ENCODE measurements at regions not wholly inside any gene's neighbourhood (a gene's known extent, or its start where the extent isn't known, plus 50 kb on each side); places are given as distances from the start of the nearest gene placed in this dataset.

GRCh38 chr18:29172756-29173067 is 995.8 kb upstream of the CDH2 start:
- no peak overlapping the region for H3K4me2 ChIP-seq
- H4K20me1 ChIP-seq (ENCODE audit: insufficient read depth): no peaks in the 10 kb centered on the region
- no peak overlapping the region for H3K9ac ChIP-seq
- no peak overlapping the region for H2AFZ ChIP-seq (ENCODE audit: low read depth)
- no peak for TF ChIP-seq CTCF (conservative IDR thresholded peaks at IDR 0.05; ENCODE audit: low read depth, low read length)
- no peak overlapping the region for H3K27ac ChIP-seq
- no peak overlapping the region for H3K4me3 ChIP-seq (IDR thresholded peaks at IDR 0.05; ENCODE audit: insufficient read depth, low read depth, low read length)
- no peaks in the 10 kb centered on the region for H3K79me2 ChIP-seq (ENCODE audit: insufficient read depth, low read depth)
- H3K27me3 ChIP-seq (ENCODE audit: insufficient read depth, low read depth): no peaks in the 10 kb centered on the region
- no peaks in the 10 kb centered on the region for H3K4me1 ChIP-seq (ENCODE audit: low read depth, poor library complexity, severe bottlenecking)
- H3K36me3 ChIP-seq (ENCODE audit: insufficient read depth): no peaks in the 10 kb centered on the region

GRCh38 chr18:29171892-29172755 is 995.2 kb upstream of the CDH2 start:
- Histone ChIP-seq H3K4me3 (IDR thresholded peaks at IDR 0.05; ENCODE audit: insufficient read depth, low read depth, low read length) (no peak overlapping the region), H4K20me1 (ENCODE audit: insufficient read depth) (no peaks in the 10 kb centered on the region), H3K79me2 (ENCODE audit: insufficient read depth, low read depth) (no peaks in the 10 kb centered on the region), H3K27ac (no peak overlapping the region), H3K4me1 (ENCODE audit: low read depth, poor library complexity, severe bottlenecking) (no peaks in the 10 kb centered on the region), H3K9ac (no peak overlapping the region), H2AFZ (ENCODE audit: low read depth) (no peak overlapping the region), H3K4me2 (no peak overlapping the region), H3K27me3 (ENCODE audit: insufficient read depth, low read depth) (no peaks in the 10 kb centered on the region), H3K36me3 (ENCODE audit: insufficient read depth) (no peaks in the 10 kb centered on the region)
- no peak for TF ChIP-seq CTCF (conservative IDR thresholded peaks at IDR 0.05; ENCODE audit: low read depth, low read length)

GRCh38 chr18:29169599-29169998 is 992.7 kb upstream of the CDH2 start:
- H2AFZ ChIP-seq (ENCODE audit: low read depth): no peak overlapping the region
- H3K27ac ChIP-seq: no peak overlapping the region
- H3K4me2 ChIP-seq: no peak overlapping the region
- H3K36me3 ChIP-seq (ENCODE audit: insufficient read depth): no peaks in the 10 kb centered on the region
- H3K4me1 ChIP-seq (ENCODE audit: low read depth, poor library complexity, severe bottlenecking): no peaks in the 10 kb centered on the region
- H3K79me2 ChIP-seq (ENCODE audit: insufficient read depth, low read depth): no peaks in the 10 kb centered on the region
- no peaks in the 10 kb centered on the region for H4K20me1 ChIP-seq (ENCODE audit: insufficient read depth)
- H3K9ac ChIP-seq: no peak overlapping the region
- H3K4me3 ChIP-seq (IDR thresholded peaks at IDR 0.05; ENCODE audit: insufficient read depth, low read depth, low read length): no peak overlapping the region
- no peak for TF ChIP-seq CTCF (conservative IDR thresholded peaks at IDR 0.05; ENCODE audit: low read depth, low read length)
- no peaks in the 10 kb centered on the region for H3K27me3 ChIP-seq (ENCODE audit: insufficient read depth, low read depth)

GRCh38 chr18:29164993-29165599 is 988.2 kb upstream of the CDH2 start:
- H3K79me2 ChIP-seq (ENCODE audit: insufficient read depth, low read depth): no peaks in the 10 kb centered on the region
- TF ChIP-seq CTCF (conservative IDR thresholded peaks at IDR 0.05; ENCODE audit: low read depth, low read length): no peak
- H3K27me3 ChIP-seq (ENCODE audit: insufficient read depth, low read depth): no peaks in the 10 kb centered on the region
- H3K4me3 ChIP-seq (IDR thresholded peaks at IDR 0.05; ENCODE audit: insufficient read depth, low read depth, low read length): no peak overlapping the region
- H3K9ac ChIP-seq: no peak overlapping the region
- H3K4me1 ChIP-seq (ENCODE audit: low read depth, poor library complexity, severe bottlenecking): no peaks in the 10 kb centered on the region
- H3K36me3 ChIP-seq (ENCODE audit: insufficient read depth): no peaks in the 10 kb centered on the region
- H2AFZ ChIP-seq (ENCODE audit: low read depth): no peak overlapping the region
- no peak overlapping the region for H3K27ac ChIP-seq
- no peaks in the 10 kb centered on the region for H4K20me1 ChIP-seq (ENCODE audit: insufficient read depth)
- no peak overlapping the region for H3K4me2 ChIP-seq
